HEK293T (cell line): ENCODE measurements at regions not wholly inside any gene's neighbourhood (a gene's known extent, or its start where the extent isn't known, plus 50 kb on each side); places are given as distances from the start of the nearest gene placed in this dataset.

Experiments used
- ARNT ChIP-seq: fragments of 450-650 bp; IDR thresholded peaks from 2 replicates; pipeline ENCODE4 v1.6.1; 2017; ENCODE audit warnings: mild to moderate bottlenecking
- BHLHE40 ChIP-seq: fragments of 450-650 bp; IDR thresholded peaks from 2 replicates; pipeline ENCODE4 v1.6.1; 2016; ENCODE audit warnings: mild to moderate bottlenecking, moderate library complexity, borderline replicate concordance
- ELF4 ChIP-seq: fragments of 450-650 bp; IDR thresholded peaks from 2 replicates; pipeline ENCODE4 v1.6.1; 2017; ENCODE audit warnings: antibody characterized with exemption
- FOXA1 ChIP-seq: fragments of 450-650 bp; IDR thresholded peaks from 2 replicates; pipeline ENCODE4 v1.6.1; 2016; ENCODE audit warnings: mild to moderate bottlenecking
- FOXK2 ChIP-seq: fragments of 450-650 bp; IDR thresholded peaks from 2 replicates; pipeline ENCODE4 v1.6.1; 2016; ENCODE audit warnings: mild to moderate bottlenecking
- HDGF ChIP-seq: fragments of 450-650 bp; IDR thresholded peaks from 2 replicates; pipeline ENCODE4 v1.6.1; 2017; ENCODE audit warnings: antibody characterized with exemption, borderline replicate concordance
- L3MBTL2 ChIP-seq: fragments of 450-650 bp; conservative IDR thresholded peaks from 2 replicates; pipeline ENCODE4 v1.6.1; 2016; ENCODE audit warnings: mild to moderate bottlenecking
- LEF1 ChIP-seq: fragments of 450-650 bp; IDR thresholded peaks from 2 replicates; pipeline ENCODE4 v1.6.1; 2017; ENCODE audit warnings: mild to moderate bottlenecking, borderline replicate concordance
- NFRKB ChIP-seq: fragments of 450-650 bp; IDR thresholded peaks from 2 replicates; pipeline ENCODE4 v1.6.1; 2016; ENCODE audit warnings: mild to moderate bottlenecking, moderate library complexity
- SP1 ChIP-seq: fragments of 450-650 bp; IDR thresholded peaks from 2 replicates; pipeline ENCODE4 v1.6.1; 2017
- SUZ12 ChIP-seq: fragments of 450-650 bp; IDR thresholded peaks from 2 replicates; pipeline ENCODE4 v1.6.1; 2016; ENCODE audit warnings: mild to moderate bottlenecking
- TARDBP ChIP-seq: fragments of 450-650 bp; IDR thresholded peaks from 2 replicates; pipeline ENCODE4 v1.6.1; 2016
- TF ChIP-seq, protein P1 (sequence below): fragments of 450-650 bp; IDR thresholded peaks from 2 replicates; pipeline ENCODE4 v1.6.1; 2016

DNA sequence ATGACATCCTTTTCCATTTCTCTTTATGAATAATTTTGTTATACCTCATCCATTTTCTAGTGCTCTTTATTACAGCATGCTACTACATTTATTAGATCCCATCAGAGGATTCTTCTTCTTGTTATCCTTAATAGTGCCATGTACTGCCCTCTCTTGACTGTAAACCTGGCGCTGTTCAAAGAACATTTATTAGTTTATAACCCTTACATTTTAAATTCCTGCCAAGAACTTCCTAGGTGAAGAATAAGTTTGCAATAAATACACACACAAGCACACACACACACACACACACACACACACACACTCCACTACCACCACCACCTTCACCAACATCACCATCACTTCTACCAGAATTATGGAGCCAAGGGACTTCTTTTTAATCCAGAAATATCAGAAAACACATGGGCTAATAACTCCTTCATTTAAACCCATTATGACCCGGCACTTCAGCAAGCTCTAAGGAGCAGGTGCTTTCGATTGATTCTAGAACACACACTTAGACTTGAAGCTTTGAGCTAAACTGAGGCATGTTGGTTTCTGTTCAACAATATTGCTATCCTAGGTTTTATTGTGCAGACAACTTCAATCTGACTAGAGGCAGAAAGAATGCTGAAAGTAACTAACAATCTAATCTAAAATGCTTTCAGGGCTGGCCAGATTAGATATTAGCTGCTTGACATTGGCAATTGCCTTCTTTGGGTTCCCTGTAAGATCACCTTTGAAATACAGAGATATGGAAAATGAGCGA lies 556.8 kb downstream of the LMO4 start:
- no peak for TF ChIP-seq HDGF
- no peak for TF ChIP-seq ARNT
- no peak for TF ChIP-seq ELF4
- TF ChIP-seq LEF1 = no peak
- TF ChIP-seq SUZ12 = no peak
- TF ChIP-seq, protein P1, sequence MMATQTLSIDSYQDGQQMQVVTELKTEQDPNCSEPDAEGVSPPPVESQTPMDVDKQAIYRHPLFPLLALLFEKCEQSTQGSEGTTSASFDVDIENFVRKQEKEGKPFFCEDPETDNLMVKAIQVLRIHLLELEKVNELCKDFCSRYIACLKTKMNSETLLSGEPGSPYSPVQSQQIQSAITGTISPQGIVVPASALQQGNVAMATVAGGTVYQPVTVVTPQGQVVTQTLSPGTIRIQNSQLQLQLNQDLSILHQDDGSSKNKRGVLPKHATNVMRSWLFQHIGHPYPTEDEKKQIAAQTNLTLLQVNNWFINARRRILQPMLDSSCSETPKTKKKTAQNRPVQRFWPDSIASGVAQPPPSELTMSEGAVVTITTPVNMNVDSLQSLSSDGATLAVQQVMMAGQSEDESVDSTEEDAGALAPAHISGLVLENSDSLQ = no peak
- no peak for TF ChIP-seq L3MBTL2
- no peak for TF ChIP-seq BHLHE40
- TF ChIP-seq SP1 = no peak
- no peak for TF ChIP-seq NFRKB
- TF ChIP-seq FOXA1 = no peak
- TF ChIP-seq FOXK2 = no peak
- no peak for TF ChIP-seq TARDBP
